ENCODE measurements at regions not wholly inside any gene's neighbourhood (a gene's known extent, or its start where the extent isn't known, plus 50 kb on each side); places are given as distances from the start of the nearest gene placed in this dataset.

DNA sequence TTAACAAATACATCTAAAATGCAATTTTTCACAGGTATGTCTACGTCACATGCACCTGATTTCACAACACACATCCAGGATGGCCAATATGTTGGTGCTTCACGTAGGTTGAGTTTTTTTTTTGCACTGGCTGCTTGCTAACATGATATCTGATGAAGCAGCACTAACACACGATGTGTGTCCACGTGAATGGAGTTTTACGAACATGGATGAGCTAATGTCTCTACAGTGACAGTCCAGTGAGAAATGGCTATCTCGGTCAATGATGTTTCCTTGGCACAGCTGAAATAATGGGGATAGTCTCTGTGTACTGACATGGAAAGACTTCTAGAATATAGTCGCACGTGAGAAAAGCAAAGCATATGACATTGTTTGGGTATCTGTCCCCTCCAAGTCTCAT is 563.9 kb upstream of the ADARB2 start:
- TF ChIP-seq, protein P1, sequence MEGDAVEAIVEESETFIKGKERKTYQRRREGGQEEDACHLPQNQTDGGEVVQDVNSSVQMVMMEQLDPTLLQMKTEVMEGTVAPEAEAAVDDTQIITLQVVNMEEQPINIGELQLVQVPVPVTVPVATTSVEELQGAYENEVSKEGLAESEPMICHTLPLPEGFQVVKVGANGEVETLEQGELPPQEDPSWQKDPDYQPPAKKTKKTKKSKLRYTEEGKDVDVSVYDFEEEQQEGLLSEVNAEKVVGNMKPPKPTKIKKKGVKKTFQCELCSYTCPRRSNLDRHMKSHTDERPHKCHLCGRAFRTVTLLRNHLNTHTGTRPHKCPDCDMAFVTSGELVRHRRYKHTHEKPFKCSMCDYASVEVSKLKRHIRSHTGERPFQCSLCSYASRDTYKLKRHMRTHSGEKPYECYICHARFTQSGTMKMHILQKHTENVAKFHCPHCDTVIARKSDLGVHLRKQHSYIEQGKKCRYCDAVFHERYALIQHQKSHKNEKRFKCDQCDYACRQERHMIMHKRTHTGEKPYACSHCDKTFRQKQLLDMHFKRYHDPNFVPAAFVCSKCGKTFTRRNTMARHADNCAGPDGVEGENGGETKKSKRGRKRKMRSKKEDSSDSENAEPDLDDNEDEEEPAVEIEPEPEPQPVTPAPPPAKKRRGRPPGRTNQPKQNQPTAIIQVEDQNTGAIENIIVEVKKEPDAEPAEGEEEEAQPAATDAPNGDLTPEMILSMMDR (IDR thresholded peaks at IDR 0.05; ENCODE audit: poor library complexity) = no peak
- no peak for TF ChIP-seq EZH2 (IDR thresholded peaks at IDR 0.05; ENCODE audit: borderline replicate concordance)
- TF ChIP-seq EZH2phosphoT487 (IDR thresholded peaks at IDR 0.05; ENCODE audit: low read depth, severe bottlenecking, unreplicated experiment) = no peak
